ENCODE measurements at regions not wholly inside any gene's neighbourhood (a gene's known extent, or its start where the extent isn't known, plus 50 kb on each side); places are given as distances from the start of the nearest gene placed in this dataset.

- H4K12ac ChIP-seq (ENCODE audit: low read depth, low read length), result no peak overlapping the region
- H4K8ac ChIP-seq (ENCODE audit: low read depth, low read length), result no peak overlapping the region
- H2BK5ac ChIP-seq (ENCODE audit: low read depth, low read length, poor library complexity), result no peak overlapping the region
- H3K18ac ChIP-seq (ENCODE audit: low read length), result no peak overlapping the region
- no peaks in the 10 kb centered on the region for H3K36me3 ChIP-seq (ENCODE audit: control insufficient read depth in 1 of 2, insufficient read depth in 2 of 2, low read length in 2 of 2)
- no peak overlapping the region for H3K14ac ChIP-seq (ENCODE audit: low read length)
- no peak overlapping the region for H2BK12ac ChIP-seq (ENCODE audit: low read length)
- H3K23ac ChIP-seq (ENCODE audit: low read length), result no peak overlapping the region
- H2AFZ ChIP-seq (ENCODE audit: insufficient read depth, low read length, poor library complexity), result no peak overlapping the region
- no peaks in the 10 kb centered on the region for H3K79me2 ChIP-seq (ENCODE audit: control insufficient read depth, insufficient read depth, low read length, poor library complexity)
- H3K4me1 ChIP-seq (ENCODE audit: control insufficient read depth in 1 of 2, insufficient read depth in 2 of 2, low read length in 2 of 2), result peaks cover 0 to 2% of the 10 kb centered on the region in 2 experiments
- no peak for DNase-seq
- H3K27me3 ChIP-seq (ENCODE audit: insufficient read depth, low read length), result no peaks in the 10 kb centered on the region
- H3K4me2 ChIP-seq (ENCODE audit: low read length), result no peak overlapping the region
- H3K79me1 ChIP-seq (ENCODE audit: low read length), result no peaks in the 10 kb centered on the region
- no peaks in the 10 kb centered on the region for H3K9me3 ChIP-seq (ENCODE audit: insufficient read depth, low read depth, low read length)
- no peak overlapping the region for H2AK5ac ChIP-seq (ENCODE audit: low read length)
- no peak overlapping the region for H3K4ac ChIP-seq (ENCODE audit: low read depth, low read length)
- H3K4me3 ChIP-seq (ENCODE audit: low read depth, low read length), result no peak overlapping the region
- H3K27ac ChIP-seq (ENCODE audit: low read depth, low read length), result no peak overlapping the region
- H4K91ac ChIP-seq (ENCODE audit: low read depth, low read length), result no peak overlapping the region
- no peak overlapping the region for H2BK120ac ChIP-seq (ENCODE audit: insufficient read depth, low read length, poor library complexity)
- no peak overlapping the region for H3K9ac ChIP-seq (ENCODE audit: low read length)
Measured at GRCh38 chr3:18618723-18619122, 193.6 kb upstream of the SATB1 start.

- no peaks in the 10 kb centered on the region for H3K79me2 ChIP-seq (ENCODE audit: control insufficient read depth, insufficient read depth, low read length, poor library complexity)
- H3K36me3 ChIP-seq (ENCODE audit: control insufficient read depth in 1 of 2, insufficient read depth in 2 of 2, low read length in 2 of 2), result no peaks in the 10 kb centered on the region
- H2BK12ac ChIP-seq (ENCODE audit: low read length), result no peak overlapping the region
- no peak overlapping the region for H3K23ac ChIP-seq (ENCODE audit: low read length)
- H2AK5ac ChIP-seq (ENCODE audit: low read length), result no peak overlapping the region
- H3K14ac ChIP-seq (ENCODE audit: low read length), result no peak overlapping the region
- H2BK5ac ChIP-seq (ENCODE audit: low read depth, low read length, poor library complexity), result no peak overlapping the region
- H3K9me3 ChIP-seq (ENCODE audit: insufficient read depth, low read depth, low read length), result no peaks in the 10 kb centered on the region
- no peak overlapping the region for H3K4ac ChIP-seq (ENCODE audit: low read depth, low read length)
- no peak overlapping the region for H3K4me3 ChIP-seq (ENCODE audit: low read depth, low read length)
- H2AFZ ChIP-seq (ENCODE audit: insufficient read depth, low read length, poor library complexity), result no peak overlapping the region
- no peak overlapping the region for H4K12ac ChIP-seq (ENCODE audit: low read depth, low read length)
- no peak overlapping the region for H3K18ac ChIP-seq (ENCODE audit: low read length)
- DNase-seq, result no peak
- H3K4me2 ChIP-seq (ENCODE audit: low read length), result no peak overlapping the region
- H3K4me1 ChIP-seq (ENCODE audit: control insufficient read depth in 1 of 2, insufficient read depth in 2 of 2, low read length in 2 of 2), result no peaks in the 10 kb centered on the region
- no CpG with 5 or more reads among the region's 1 CpG for WGBS (ENCODE audit: extremely low coverage, insufficient coverage, insufficient read length)
- no peak overlapping the region for H3K9ac ChIP-seq (ENCODE audit: low read length)
- H2BK120ac ChIP-seq (ENCODE audit: insufficient read depth, low read length, poor library complexity), result no peak overlapping the region
- H3K27me3 ChIP-seq (ENCODE audit: insufficient read depth, low read length), result no peaks in the 10 kb centered on the region
- no peak overlapping the region for H3K27ac ChIP-seq (ENCODE audit: low read depth, low read length)
- H3K79me1 ChIP-seq (ENCODE audit: low read length), result no peaks in the 10 kb centered on the region
- H4K91ac ChIP-seq (ENCODE audit: low read depth, low read length), result no peak overlapping the region
- H4K8ac ChIP-seq (ENCODE audit: low read depth, low read length), result no peak overlapping the region
Measured at GRCh38 chr3:18611991-18612390, 186.9 kb upstream of the SATB1 start.

GRCh38 chr3:18609187-18609586 is 184.0 kb upstream of the SATB1 start:
- no peak overlapping the region for H3K4ac ChIP-seq (ENCODE audit: low read depth, low read length)
- H4K8ac ChIP-seq (ENCODE audit: low read depth, low read length), result no peak overlapping the region

GRCh38 chr3:18597919-18598318 is 172.8 kb upstream of the SATB1 start:
- no peak overlapping the region for H4K8ac ChIP-seq (ENCODE audit: low read depth, low read length)
- H3K4me1 ChIP-seq (ENCODE audit: control insufficient read depth in 1 of 2, insufficient read depth in 2 of 2, low read length in 2 of 2), result no peaks in the 10 kb centered on the region
- no peaks in the 10 kb centered on the region for H3K27me3 ChIP-seq (ENCODE audit: insufficient read depth, low read length)
- no peak overlapping the region for H3K4me2 ChIP-seq (ENCODE audit: low read length)
- H2BK12ac ChIP-seq (ENCODE audit: low read length), result no peak overlapping the region
- no peak overlapping the region for H3K4ac ChIP-seq (ENCODE audit: low read depth, low read length)
- H3K27ac ChIP-seq (ENCODE audit: low read depth, low read length), result no peak overlapping the region
- DNase-seq, result no peak
- H4K12ac ChIP-seq (ENCODE audit: low read depth, low read length), result no peak overlapping the region
- no peak overlapping the region for H3K14ac ChIP-seq (ENCODE audit: low read length)
- no peaks in the 10 kb centered on the region for H3K79me2 ChIP-seq (ENCODE audit: control insufficient read depth, insufficient read depth, low read length, poor library complexity)
- no peaks in the 10 kb centered on the region for H3K79me1 ChIP-seq (ENCODE audit: low read length)
- no peak overlapping the region for H3K4me3 ChIP-seq (ENCODE audit: low read depth, low read length)
- H3K9ac ChIP-seq (ENCODE audit: low read length), result no peak overlapping the region
- no peak overlapping the region for H2AK5ac ChIP-seq (ENCODE audit: low read length)
- H3K18ac ChIP-seq (ENCODE audit: low read length), result no peak overlapping the region
- no peak overlapping the region for H4K91ac ChIP-seq (ENCODE audit: low read depth, low read length)
- no peak overlapping the region for H2BK120ac ChIP-seq (ENCODE audit: insufficient read depth, low read length, poor library complexity)
- H2BK5ac ChIP-seq (ENCODE audit: low read depth, low read length, poor library complexity), result no peak overlapping the region
- no peak overlapping the region for H3K23ac ChIP-seq (ENCODE audit: low read length)
- H3K9me3 ChIP-seq (ENCODE audit: insufficient read depth, low read depth, low read length), result peaks cover 6% of the 10 kb centered on the region
- no CpG with 5 or more reads among the region's 4 CpGs for WGBS (ENCODE audit: extremely low coverage, insufficient coverage, insufficient read length)
- H2AFZ ChIP-seq (ENCODE audit: insufficient read depth, low read length, poor library complexity), result no peak overlapping the region
- H3K36me3 ChIP-seq (ENCODE audit: control insufficient read depth in 1 of 2, insufficient read depth in 2 of 2, low read length in 2 of 2), result peaks cover 0 to 2% of the 10 kb centered on the region in 2 experiments

More at GRCh38 chr3:18609187-18609586, 184.0 kb upstream of the SATB1 start:
- Histone ChIP-seq H3K18ac (ENCODE audit: low read length) (no peak overlapping the region), H3K23ac (ENCODE audit: low read length) (no peak overlapping the region), H2BK5ac (ENCODE audit: low read depth, low read length, poor library complexity) (no peak overlapping the region), H3K79me1 (ENCODE audit: low read length) (no peaks in the 10 kb centered on the region), H3K9me3 (ENCODE audit: insufficient read depth, low read depth, low read length) (no peaks in the 10 kb centered on the region), H4K91ac (ENCODE audit: low read depth, low read length) (no peak overlapping the region), H2BK120ac (ENCODE audit: insufficient read depth, low read length, poor library complexity) (no peak overlapping the region), H3K4me1 (ENCODE audit: control insufficient read depth in 1 of 2, insufficient read depth in 2 of 2, low read length in 2 of 2) (no peaks in the 10 kb centered on the region), H3K36me3 (ENCODE audit: control insufficient read depth in 1 of 2, insufficient read depth in 2 of 2, low read length in 2 of 2) (no peaks in the 10 kb centered on the region), H3K4me2 (ENCODE audit: low read length) (no peak overlapping the region), H3K27ac (ENCODE audit: low read depth, low read length) (no peak overlapping the region), H3K27me3 (ENCODE audit: insufficient read depth, low read length) (no peaks in the 10 kb centered on the region), H3K79me2 (ENCODE audit: control insufficient read depth, insufficient read depth, low read length, poor library complexity) (no peaks in the 10 kb centered on the region), H3K4me3 (ENCODE audit: low read depth, low read length) (no peak overlapping the region), H4K12ac (ENCODE audit: low read depth, low read length) (no peak overlapping the region), H3K14ac (ENCODE audit: low read length) (no peak overlapping the region), H2BK12ac (ENCODE audit: low read length) (no peak overlapping the region), H3K9ac (ENCODE audit: low read length) (no peak overlapping the region), H2AK5ac (ENCODE audit: low read length) (no peak overlapping the region), H2AFZ (ENCODE audit: insufficient read depth, low read length, poor library complexity) (no peak overlapping the region)
- no peak for DNase-seq
- WGBS (ENCODE audit: extremely low coverage, insufficient coverage, insufficient read length), result no CpG with 5 or more reads among the region's 4 CpGs
